ENCODE measurements at regions not wholly inside any gene's neighbourhood (a gene's known extent, or its start where the extent isn't known, plus 50 kb on each side); places are given as distances from the start of the nearest gene placed in this dataset.

DNA sequence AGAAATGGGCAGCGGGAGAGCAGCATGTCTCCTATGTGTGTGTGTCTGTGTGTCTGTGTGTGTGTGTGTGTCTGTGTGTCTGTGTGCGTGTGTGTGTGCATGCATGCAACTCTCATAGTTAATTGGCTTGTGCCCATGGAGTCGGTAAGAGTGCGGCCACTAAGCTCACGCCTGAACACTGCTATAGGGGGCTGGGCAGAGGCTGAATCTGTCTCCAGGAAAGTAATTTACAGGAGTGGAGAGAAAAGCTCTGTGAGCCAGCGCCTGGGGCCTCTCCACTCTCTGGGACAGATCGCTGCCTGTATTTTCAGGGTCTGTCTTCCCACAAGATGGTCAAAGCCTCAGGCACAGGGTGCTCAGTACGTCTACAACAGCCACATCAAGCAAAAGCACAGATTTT is 553.4 kb downstream of the TNS1 start:
- Histone ChIP-seq H2AFZ (ENCODE audit: insufficient read depth, low read length, poor library complexity) (no peak overlapping the region), H2BK120ac (ENCODE audit: insufficient read depth, low read length, poor library complexity) (no peak overlapping the region), H4K12ac (ENCODE audit: low read depth, low read length) (no peak overlapping the region), H3K9ac (ENCODE audit: low read length) (no peak overlapping the region), H3K36me3 (ENCODE audit: control insufficient read depth in 1 of 2, insufficient read depth in 2 of 2, low read length in 2 of 2) (no peaks in the 10 kb centered on the region), H3K27ac (ENCODE audit: low read depth, low read length) (no peak overlapping the region), H3K14ac (ENCODE audit: low read length) (peak overlapping the region; percentile 40), H3K9me3 (ENCODE audit: insufficient read depth, low read depth, low read length) (peaks cover 1% of the 10 kb centered on the region), H2BK12ac (ENCODE audit: low read length) (peak overlapping the region; percentile 38), H3K4me1 (ENCODE audit: control insufficient read depth in 1 of 2, insufficient read depth in 2 of 2, low read length in 2 of 2) (peaks cover 4 to 15% of the 10 kb centered on the region in 2 experiments), H3K4me3 (ENCODE audit: low read depth, low read length) (no peak overlapping the region), H3K4me2 (ENCODE audit: low read length) (no peak overlapping the region), H2BK5ac (ENCODE audit: low read depth, low read length, poor library complexity) (no peak overlapping the region), H4K8ac (ENCODE audit: low read depth, low read length) (peak overlapping the region; percentile 9), H2AK5ac (ENCODE audit: low read length) (no peak overlapping the region), H3K23ac (ENCODE audit: low read length) (no peak overlapping the region), H3K4ac (ENCODE audit: low read depth, low read length) (no peak overlapping the region), H3K27me3 (ENCODE audit: insufficient read depth, low read length) (no peaks in the 10 kb centered on the region), H4K91ac (ENCODE audit: low read depth, low read length) (peak overlapping the region; percentile 13), H3K18ac (ENCODE audit: low read length) (no peak overlapping the region), H3K79me2 (ENCODE audit: control insufficient read depth, insufficient read depth, low read length, poor library complexity) (no peaks in the 10 kb centered on the region), H3K79me1 (ENCODE audit: low read length) (peaks cover 2% of the 10 kb centered on the region)
- DNase-seq: no peak
- no CpG with 5 or more reads among the region's 8 CpGs for WGBS (ENCODE audit: extremely low coverage, insufficient coverage, insufficient read length)

DNA sequence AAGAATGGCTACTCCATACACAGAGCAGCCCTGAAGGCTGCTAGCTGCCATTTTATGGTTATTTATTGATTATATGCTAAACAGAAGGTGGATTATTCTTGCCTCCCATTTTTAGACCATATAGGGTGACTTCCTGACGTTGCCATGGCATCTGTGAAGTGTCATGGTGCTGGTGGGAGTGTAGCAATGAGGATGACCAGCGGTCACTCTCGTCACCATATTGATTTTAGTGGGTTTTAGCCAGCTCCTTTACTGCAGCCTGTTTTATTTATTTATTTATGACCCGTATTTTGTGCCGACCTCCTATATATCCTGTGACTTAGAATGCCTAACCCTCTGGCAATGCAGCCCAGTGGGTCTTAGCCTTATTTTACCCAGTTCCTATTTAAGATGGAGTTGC is 553.9 kb downstream of the TNS1 start:
- no peak overlapping the region for H2BK120ac ChIP-seq (ENCODE audit: insufficient read depth, low read length, poor library complexity)
- no peaks in the 10 kb centered on the region for H3K36me3 ChIP-seq (ENCODE audit: control insufficient read depth in 1 of 2, insufficient read depth in 2 of 2, low read length in 2 of 2)
- WGBS (ENCODE audit: extremely low coverage, insufficient coverage, insufficient read length): no CpG with 5 or more reads among the region's 5 CpGs
- no peaks in the 10 kb centered on the region for H3K79me2 ChIP-seq (ENCODE audit: control insufficient read depth, insufficient read depth, low read length, poor library complexity)
- DNase-seq: no peak
- H3K9ac ChIP-seq (ENCODE audit: low read length): no peak overlapping the region
- H4K91ac ChIP-seq (ENCODE audit: low read depth, low read length): no peak overlapping the region
- no peak overlapping the region for H4K12ac ChIP-seq (ENCODE audit: low read depth, low read length)
- H2AFZ ChIP-seq (ENCODE audit: insufficient read depth, low read length, poor library complexity): no peak overlapping the region
- H3K4me3 ChIP-seq (ENCODE audit: low read depth, low read length): no peak overlapping the region
- H3K79me1 ChIP-seq (ENCODE audit: low read length): peaks cover 2% of the 10 kb centered on the region
- H2AK5ac ChIP-seq (ENCODE audit: low read length): no peak overlapping the region
- H2BK5ac ChIP-seq (ENCODE audit: low read depth, low read length, poor library complexity): no peak overlapping the region
- no peak overlapping the region for H3K23ac ChIP-seq (ENCODE audit: low read length)
- H3K27ac ChIP-seq (ENCODE audit: low read depth, low read length): no peak overlapping the region
- H2BK12ac ChIP-seq (ENCODE audit: low read length): no peak overlapping the region
- H3K14ac ChIP-seq (ENCODE audit: low read length): no peak overlapping the region
- H3K9me3 ChIP-seq (ENCODE audit: insufficient read depth, low read depth, low read length): peaks cover 1% of the 10 kb centered on the region
- H3K4ac ChIP-seq (ENCODE audit: low read depth, low read length): no peak overlapping the region
- no peak overlapping the region for H3K4me2 ChIP-seq (ENCODE audit: low read length)
- no peak overlapping the region for H3K18ac ChIP-seq (ENCODE audit: low read length)
- no peaks in the 10 kb centered on the region for H3K27me3 ChIP-seq (ENCODE audit: insufficient read depth, low read length)
- no peak overlapping the region for H4K8ac ChIP-seq (ENCODE audit: low read depth, low read length)
- H3K4me1 ChIP-seq (ENCODE audit: control insufficient read depth in 1 of 2, insufficient read depth in 2 of 2, low read length in 2 of 2): peaks cover 4 to 15% of the 10 kb centered on the region in 2 experiments

DNA sequence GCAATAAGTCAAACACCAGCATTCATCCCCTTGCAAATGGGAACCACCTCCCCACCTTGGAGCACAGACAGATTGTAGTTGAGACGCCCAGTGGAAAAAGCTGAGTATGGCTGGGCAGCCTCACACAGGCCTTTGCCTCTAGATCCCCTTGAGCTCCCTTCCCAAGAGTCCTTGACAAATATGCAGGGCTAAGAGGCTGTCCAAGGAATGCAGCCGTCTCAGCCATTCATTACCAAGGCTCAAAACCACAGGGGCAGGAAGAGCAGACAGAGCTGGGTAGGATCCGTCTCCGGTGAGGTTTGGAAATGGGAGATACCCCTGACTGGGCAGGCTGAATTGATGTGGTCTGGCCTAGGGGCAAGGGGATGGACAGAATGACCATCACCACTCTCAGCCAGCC is 557.1 kb downstream of the TNS1 start:
- Histone ChIP-seq H3K27me3 (ENCODE audit: insufficient read depth, low read length) (no peaks in the 10 kb centered on the region), H4K91ac (ENCODE audit: low read depth, low read length) (no peak overlapping the region), H3K9ac (ENCODE audit: low read length) (no peak overlapping the region), H3K4me3 (ENCODE audit: low read depth, low read length) (no peak overlapping the region), H3K79me1 (ENCODE audit: low read length) (peaks cover 2% of the 10 kb centered on the region), H3K18ac (ENCODE audit: low read length) (no peak overlapping the region), H4K8ac (ENCODE audit: low read depth, low read length) (no peak overlapping the region), H3K4me2 (ENCODE audit: low read length) (no peak overlapping the region), H3K79me2 (ENCODE audit: control insufficient read depth, insufficient read depth, low read length, poor library complexity) (no peaks in the 10 kb centered on the region), H3K23ac (ENCODE audit: low read length) (no peak overlapping the region), H2BK5ac (ENCODE audit: low read depth, low read length, poor library complexity) (no peak overlapping the region), H3K27ac (ENCODE audit: low read depth, low read length) (no peak overlapping the region), H3K4ac (ENCODE audit: low read depth, low read length) (no peak overlapping the region), H2AFZ (ENCODE audit: insufficient read depth, low read length, poor library complexity) (no peak overlapping the region), H2BK120ac (ENCODE audit: insufficient read depth, low read length, poor library complexity) (no peak overlapping the region), H2BK12ac (ENCODE audit: low read length) (no peak overlapping the region), H2AK5ac (ENCODE audit: low read length) (no peak overlapping the region), H3K36me3 (ENCODE audit: control insufficient read depth in 1 of 2, insufficient read depth in 2 of 2, low read length in 2 of 2) (no peaks in the 10 kb centered on the region), H4K12ac (ENCODE audit: low read depth, low read length) (no peak overlapping the region), H3K9me3 (ENCODE audit: insufficient read depth, low read depth, low read length) (peaks cover 1% of the 10 kb centered on the region), H3K4me1 (ENCODE audit: control insufficient read depth in 1 of 2, insufficient read depth in 2 of 2, low read length in 2 of 2) (peaks cover 0 to 6% of the 10 kb centered on the region in 2 experiments), H3K14ac (ENCODE audit: low read length) (no peak overlapping the region)
- DNase-seq: no peak
- no CpG with 5 or more reads among the region's 4 CpGs for WGBS (ENCODE audit: extremely low coverage, insufficient coverage, insufficient read length)

DNA sequence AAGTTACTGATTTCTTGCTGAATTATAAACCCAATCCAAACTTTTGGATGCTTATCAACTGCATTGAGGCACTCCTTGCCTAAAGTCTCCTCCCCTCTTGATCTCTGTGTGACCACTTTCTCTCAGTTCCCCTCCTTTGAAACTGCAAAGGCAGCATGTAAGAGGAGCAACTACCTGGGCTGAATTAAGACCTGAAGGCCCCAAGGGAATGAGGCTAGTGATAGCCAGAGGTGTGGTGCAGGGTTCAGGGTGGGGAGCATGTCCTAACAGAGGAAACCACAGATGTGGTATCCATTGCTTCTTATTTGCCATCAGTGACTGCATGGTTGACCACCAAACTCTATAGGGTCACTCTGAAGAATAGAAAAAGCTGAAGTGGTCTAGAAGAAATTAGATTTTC is 557.9 kb downstream of the TNS1 start:
- Histone ChIP-seq H3K79me1 (ENCODE audit: low read length) (peaks cover 2% of the 10 kb centered on the region), H2AK5ac (ENCODE audit: low read length) (no peak overlapping the region), H3K4me3 (ENCODE audit: low read depth, low read length) (no peak overlapping the region), H2BK12ac (ENCODE audit: low read length) (no peak overlapping the region), H3K36me3 (ENCODE audit: control insufficient read depth in 1 of 2, insufficient read depth in 2 of 2, low read length in 2 of 2) (no peaks in the 10 kb centered on the region), H3K14ac (ENCODE audit: low read length) (no peak overlapping the region), H4K12ac (ENCODE audit: low read depth, low read length) (no peak overlapping the region), H3K79me2 (ENCODE audit: control insufficient read depth, insufficient read depth, low read length, poor library complexity) (no peaks in the 10 kb centered on the region), H4K91ac (ENCODE audit: low read depth, low read length) (no peak overlapping the region), H2BK120ac (ENCODE audit: insufficient read depth, low read length, poor library complexity) (no peak overlapping the region), H3K18ac (ENCODE audit: low read length) (no peak overlapping the region), H4K8ac (ENCODE audit: low read depth, low read length) (no peak overlapping the region), H2BK5ac (ENCODE audit: low read depth, low read length, poor library complexity) (no peak overlapping the region), H3K4me1 (ENCODE audit: control insufficient read depth in 1 of 2, insufficient read depth in 2 of 2, low read length in 2 of 2) (peaks cover 0 to 6% of the 10 kb centered on the region in 2 experiments), H3K9me3 (ENCODE audit: insufficient read depth, low read depth, low read length) (peaks cover 1% of the 10 kb centered on the region), H3K9ac (ENCODE audit: low read length) (no peak overlapping the region), H3K4ac (ENCODE audit: low read depth, low read length) (no peak overlapping the region), H2AFZ (ENCODE audit: insufficient read depth, low read length, poor library complexity) (no peak overlapping the region), H3K4me2 (ENCODE audit: low read length) (no peak overlapping the region), H3K27ac (ENCODE audit: low read depth, low read length) (no peak overlapping the region), H3K27me3 (ENCODE audit: insufficient read depth, low read length) (no peaks in the 10 kb centered on the region), H3K23ac (ENCODE audit: low read length) (no peak overlapping the region)
- no peak for DNase-seq
